ENCODE measurements at regions not wholly inside any gene's neighbourhood (a gene's known extent, or its start where the extent isn't known, plus 50 kb on each side); places are given as distances from the start of the nearest gene placed in this dataset.

DNA sequence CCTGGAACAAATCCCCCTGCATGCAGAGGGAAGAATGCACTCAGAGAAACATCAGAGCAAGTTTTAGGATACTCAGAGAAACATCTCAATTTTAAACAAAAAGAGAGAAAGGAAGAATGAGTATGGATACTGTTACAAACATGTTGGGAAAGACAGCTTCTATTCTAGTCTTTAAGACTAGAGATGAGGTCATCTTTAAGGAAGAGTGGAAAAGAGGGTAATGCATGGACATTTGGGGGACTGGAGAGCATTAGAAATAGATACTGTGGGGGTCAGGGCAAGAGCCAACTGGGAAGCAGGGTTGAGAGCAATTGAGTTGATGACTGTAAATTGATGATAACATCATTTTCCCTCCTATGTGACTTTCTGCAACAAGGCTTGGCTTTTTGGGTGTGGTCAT, 431.2 kb downstream of the CDH26 start:
- H3K36me3 ChIP-seq (replicated peaks in 1 of 2; ENCODE audit: control insufficient read depth in 1 of 2, insufficient read depth in 2 of 2, low read length in 1 of 2), result no peaks in the 10 kb centered on the region
- no peaks in the 10 kb centered on the region for H3F3A ChIP-seq (replicated peaks; ENCODE audit: insufficient read depth)
- POLR2A ChIA-PET, result no interaction called here
- H3K4me3 ChIP-seq (ENCODE audit: low read depth in 2 of 2, low read length in 1 of 2), result no peak overlapping the region
- H3K79me2 ChIP-seq (ENCODE audit: insufficient read depth), result no peaks in the 10 kb centered on the region
- H3K9me3 ChIP-seq, result no peaks in the 10 kb centered on the region
- H3K9ac ChIP-seq, result no peak overlapping the region
- no peak for TF ChIP-seq MXI1 (IDR thresholded peaks at IDR 0.05; ENCODE audit: low read depth, low read length)
- no peak for TF ChIP-seq FOXJ3 (CRISPR knock-in tag; IDR thresholded peaks at IDR 0.05)
- no peak for TF ChIP-seq YY1 (IDR thresholded peaks at IDR 0.05; ENCODE audit: low read depth)
- TF ChIP-seq, protein P1, sequence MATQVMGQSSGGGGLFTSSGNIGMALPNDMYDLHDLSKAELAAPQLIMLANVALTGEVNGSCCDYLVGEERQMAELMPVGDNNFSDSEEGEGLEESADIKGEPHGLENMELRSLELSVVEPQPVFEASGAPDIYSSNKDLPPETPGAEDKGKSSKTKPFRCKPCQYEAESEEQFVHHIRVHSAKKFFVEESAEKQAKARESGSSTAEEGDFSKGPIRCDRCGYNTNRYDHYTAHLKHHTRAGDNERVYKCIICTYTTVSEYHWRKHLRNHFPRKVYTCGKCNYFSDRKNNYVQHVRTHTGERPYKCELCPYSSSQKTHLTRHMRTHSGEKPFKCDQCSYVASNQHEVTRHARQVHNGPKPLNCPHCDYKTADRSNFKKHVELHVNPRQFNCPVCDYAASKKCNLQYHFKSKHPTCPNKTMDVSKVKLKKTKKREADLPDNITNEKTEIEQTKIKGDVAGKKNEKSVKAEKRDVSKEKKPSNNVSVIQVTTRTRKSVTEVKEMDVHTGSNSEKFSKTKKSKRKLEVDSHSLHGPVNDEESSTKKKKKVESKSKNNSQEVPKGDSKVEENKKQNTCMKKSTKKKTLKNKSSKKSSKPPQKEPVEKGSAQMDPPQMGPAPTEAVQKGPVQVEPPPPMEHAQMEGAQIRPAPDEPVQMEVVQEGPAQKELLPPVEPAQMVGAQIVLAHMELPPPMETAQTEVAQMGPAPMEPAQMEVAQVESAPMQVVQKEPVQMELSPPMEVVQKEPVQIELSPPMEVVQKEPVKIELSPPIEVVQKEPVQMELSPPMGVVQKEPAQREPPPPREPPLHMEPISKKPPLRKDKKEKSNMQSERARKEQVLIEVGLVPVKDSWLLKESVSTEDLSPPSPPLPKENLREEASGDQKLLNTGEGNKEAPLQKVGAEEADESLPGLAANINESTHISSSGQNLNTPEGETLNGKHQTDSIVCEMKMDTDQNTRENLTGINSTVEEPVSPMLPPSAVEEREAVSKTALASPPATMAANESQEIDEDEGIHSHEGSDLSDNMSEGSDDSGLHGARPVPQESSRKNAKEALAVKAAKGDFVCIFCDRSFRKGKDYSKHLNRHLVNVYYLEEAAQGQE (IDR thresholded peaks at IDR 0.05; ENCODE audit: low read depth, low read length), result no peak
- no peak for TF ChIP-seq CHD2 (IDR thresholded peaks at IDR 0.05; ENCODE audit: low read length, partially characterized antibody)
- TF ChIP-seq TEAD4 (IDR thresholded peaks at IDR 0.05; ENCODE audit: borderline replicate concordance, insufficient read depth), result no peak
- TF ChIP-seq MEF2A (IDR thresholded peaks at IDR 0.05; ENCODE audit: borderline replicate concordance, low read depth), result no peak
- no peak for TF ChIP-seq RCOR1 (IDR thresholded peaks at IDR 0.05; ENCODE audit: low read length)
- no peak for TF ChIP-seq GATA2 (CRISPR knock-in tag; IDR thresholded peaks at IDR 0.05)
- TF ChIP-seq, protein P2, sequence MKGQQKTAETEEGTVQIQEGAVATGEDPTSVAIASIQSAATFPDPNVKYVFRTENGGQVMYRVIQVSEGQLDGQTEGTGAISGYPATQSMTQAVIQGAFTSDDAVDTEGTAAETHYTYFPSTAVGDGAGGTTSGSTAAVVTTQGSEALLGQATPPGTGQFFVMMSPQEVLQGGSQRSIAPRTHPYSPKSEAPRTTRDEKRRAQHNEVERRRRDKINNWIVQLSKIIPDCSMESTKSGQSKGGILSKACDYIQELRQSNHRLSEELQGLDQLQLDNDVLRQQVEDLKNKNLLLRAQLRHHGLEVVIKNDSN (IDR thresholded peaks at IDR 0.05; ENCODE audit: borderline replicate concordance, low read depth), result no peak
- no peak overlapping the region for H3K27ac ChIP-seq (ENCODE audit: low read depth in 2 of 2, low read length in 1 of 2)
- H3K4me2 ChIP-seq, result no peak overlapping the region
- no peaks in the 10 kb centered on the region for H4K20me1 ChIP-seq (ENCODE audit: insufficient read depth)
- no peaks in the 10 kb centered on the region for H3K4me1 ChIP-seq (ENCODE audit: control insufficient read depth in 1 of 2, insufficient read depth in 2 of 2, low read depth in 1 of 2, low read length in 1 of 2)
- no peaks in the 10 kb centered on the region for H3K27me3 ChIP-seq (ENCODE audit: insufficient read depth)
- CTCF ChIA-PET, result interaction anchor here (1.2 kb wide), 1 partner anchor 11 kb away, joined by 3 read pairs; no protein-coding TSS in a partner anchor
- no peak overlapping the region for H2AFZ ChIP-seq (ENCODE audit: low read depth)
- no peaks in the 10 kb centered on the region for H3K9me2 ChIP-seq
- no peak for DNase-seq

DNA sequence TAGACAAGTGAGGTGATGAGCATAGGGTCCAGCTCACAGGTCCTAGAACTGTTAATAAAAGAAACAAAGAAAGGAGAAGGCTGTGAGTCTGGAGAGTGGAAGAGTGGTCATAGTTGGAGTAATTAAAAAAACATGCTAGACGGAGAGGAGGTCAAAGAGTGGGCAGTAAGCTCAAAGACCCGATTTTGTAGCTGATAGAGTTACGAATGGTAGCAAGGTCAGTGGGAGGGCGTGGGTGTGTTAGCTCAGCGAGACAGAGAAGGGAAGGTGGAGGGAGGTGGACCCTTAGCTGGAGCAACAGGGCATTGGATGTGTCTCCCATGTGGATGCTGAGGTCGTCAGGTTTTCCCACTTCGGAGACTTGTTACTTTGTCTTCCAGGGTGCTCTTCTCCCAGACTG, 431.7 kb downstream of the CDH26 start:
- Histone ChIP-seq H3K36me3 (replicated peaks in 1 of 2; ENCODE audit: control insufficient read depth in 1 of 2, insufficient read depth in 2 of 2, low read length in 1 of 2) (no peaks in the 10 kb centered on the region), H3K4me2 (no peak overlapping the region), H3F3A (replicated peaks; ENCODE audit: insufficient read depth) (no peaks in the 10 kb centered on the region), H3K9me3 (no peaks in the 10 kb centered on the region), H4K20me1 (ENCODE audit: insufficient read depth) (no peaks in the 10 kb centered on the region), H2AFZ (ENCODE audit: low read depth) (no peak overlapping the region), H3K79me2 (ENCODE audit: insufficient read depth) (no peaks in the 10 kb centered on the region), H3K4me1 (ENCODE audit: control insufficient read depth in 1 of 2, insufficient read depth in 2 of 2, low read depth in 1 of 2, low read length in 1 of 2) (no peaks in the 10 kb centered on the region), H3K4me3 (ENCODE audit: low read depth in 2 of 2, low read length in 1 of 2) (no peak overlapping the region), H3K27me3 (ENCODE audit: insufficient read depth) (no peaks in the 10 kb centered on the region), H3K27ac (ENCODE audit: low read depth in 2 of 2, low read length in 1 of 2) (no peak overlapping the region), H3K9me2 (no peaks in the 10 kb centered on the region), H3K9ac (no peak overlapping the region)
- CTCF ChIA-PET, result interaction anchor here (1.2 kb wide), 1 partner anchor 11 kb away, joined by 3 read pairs; no protein-coding TSS in a partner anchor
- POLR2A ChIA-PET, result no interaction called here
- TF ChIP-seq TAF1 (IDR thresholded peaks at IDR 0.05; ENCODE audit: borderline replicate concordance, low read depth, low read length) (no peak), CHD2 (IDR thresholded peaks at IDR 0.05; ENCODE audit: low read length, partially characterized antibody) (no peak), FOXM1 (IDR thresholded peaks at IDR 0.05; ENCODE audit: low read depth) (no peak), SIN3A (IDR thresholded peaks at IDR 0.05; ENCODE audit: borderline replicate concordance, low read depth, low read length) (no peak), JUND (IDR thresholded peaks at IDR 0.05) (no peak)
- TF ChIP-seq, protein P3, sequence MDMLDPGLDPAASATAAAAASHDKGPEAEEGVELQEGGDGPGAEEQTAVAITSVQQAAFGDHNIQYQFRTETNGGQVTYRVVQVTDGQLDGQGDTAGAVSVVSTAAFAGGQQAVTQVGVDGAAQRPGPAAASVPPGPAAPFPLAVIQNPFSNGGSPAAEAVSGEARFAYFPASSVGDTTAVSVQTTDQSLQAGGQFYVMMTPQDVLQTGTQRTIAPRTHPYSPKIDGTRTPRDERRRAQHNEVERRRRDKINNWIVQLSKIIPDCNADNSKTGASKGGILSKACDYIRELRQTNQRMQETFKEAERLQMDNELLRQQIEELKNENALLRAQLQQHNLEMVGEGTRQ (IDR thresholded peaks at IDR 0.05; ENCODE audit: borderline replicate concordance, low read depth, low read length), result no peak
- no peak for DNase-seq
- 13% methylated on average over 7 of the region's 7 CpGs for WGBS (ENCODE audit: low lambda C conversion rate)

Measured in SK-N-SH (cell line).